ENCODE measurements at regions not wholly inside any gene's neighbourhood (a gene's known extent, or its start where the extent isn't known, plus 50 kb on each side); places are given as distances from the start of the nearest gene placed in this dataset.

DNA sequence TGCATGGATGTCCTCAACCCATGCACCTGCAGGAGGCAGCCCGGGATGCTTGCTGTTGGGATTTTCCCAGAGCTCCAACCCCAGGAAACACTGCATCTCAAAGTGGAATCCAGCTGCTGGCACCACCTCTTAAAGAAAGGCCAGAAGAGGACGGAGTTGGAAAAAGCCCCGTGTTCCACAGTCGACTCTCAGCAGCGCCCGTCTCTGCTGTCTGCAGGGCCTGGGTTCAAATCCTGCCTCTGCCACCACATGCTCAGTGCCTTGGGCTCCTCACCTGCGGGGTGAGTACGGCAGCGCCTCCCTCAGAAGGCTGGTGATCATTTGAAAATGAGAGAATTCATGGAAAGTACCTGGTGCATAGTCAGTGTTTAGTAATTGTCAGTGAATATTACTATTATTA lies 65.6 kb upstream of the ZNF716 start:
- no peak overlapping the region for H3K4me3 ChIP-seq (replicated peaks; ENCODE audit: insufficient read depth, low read length)
- H3K27me3 ChIP-seq (ENCODE audit: insufficient read depth, poor library complexity, severe bottlenecking): no peaks in the 10 kb centered on the region
- TF ChIP-seq, protein P1, sequence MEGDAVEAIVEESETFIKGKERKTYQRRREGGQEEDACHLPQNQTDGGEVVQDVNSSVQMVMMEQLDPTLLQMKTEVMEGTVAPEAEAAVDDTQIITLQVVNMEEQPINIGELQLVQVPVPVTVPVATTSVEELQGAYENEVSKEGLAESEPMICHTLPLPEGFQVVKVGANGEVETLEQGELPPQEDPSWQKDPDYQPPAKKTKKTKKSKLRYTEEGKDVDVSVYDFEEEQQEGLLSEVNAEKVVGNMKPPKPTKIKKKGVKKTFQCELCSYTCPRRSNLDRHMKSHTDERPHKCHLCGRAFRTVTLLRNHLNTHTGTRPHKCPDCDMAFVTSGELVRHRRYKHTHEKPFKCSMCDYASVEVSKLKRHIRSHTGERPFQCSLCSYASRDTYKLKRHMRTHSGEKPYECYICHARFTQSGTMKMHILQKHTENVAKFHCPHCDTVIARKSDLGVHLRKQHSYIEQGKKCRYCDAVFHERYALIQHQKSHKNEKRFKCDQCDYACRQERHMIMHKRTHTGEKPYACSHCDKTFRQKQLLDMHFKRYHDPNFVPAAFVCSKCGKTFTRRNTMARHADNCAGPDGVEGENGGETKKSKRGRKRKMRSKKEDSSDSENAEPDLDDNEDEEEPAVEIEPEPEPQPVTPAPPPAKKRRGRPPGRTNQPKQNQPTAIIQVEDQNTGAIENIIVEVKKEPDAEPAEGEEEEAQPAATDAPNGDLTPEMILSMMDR (IDR thresholded peaks at IDR 0.05; ENCODE audit: insufficient read depth, low read length): no peak
- TF ChIP-seq, protein P2, sequence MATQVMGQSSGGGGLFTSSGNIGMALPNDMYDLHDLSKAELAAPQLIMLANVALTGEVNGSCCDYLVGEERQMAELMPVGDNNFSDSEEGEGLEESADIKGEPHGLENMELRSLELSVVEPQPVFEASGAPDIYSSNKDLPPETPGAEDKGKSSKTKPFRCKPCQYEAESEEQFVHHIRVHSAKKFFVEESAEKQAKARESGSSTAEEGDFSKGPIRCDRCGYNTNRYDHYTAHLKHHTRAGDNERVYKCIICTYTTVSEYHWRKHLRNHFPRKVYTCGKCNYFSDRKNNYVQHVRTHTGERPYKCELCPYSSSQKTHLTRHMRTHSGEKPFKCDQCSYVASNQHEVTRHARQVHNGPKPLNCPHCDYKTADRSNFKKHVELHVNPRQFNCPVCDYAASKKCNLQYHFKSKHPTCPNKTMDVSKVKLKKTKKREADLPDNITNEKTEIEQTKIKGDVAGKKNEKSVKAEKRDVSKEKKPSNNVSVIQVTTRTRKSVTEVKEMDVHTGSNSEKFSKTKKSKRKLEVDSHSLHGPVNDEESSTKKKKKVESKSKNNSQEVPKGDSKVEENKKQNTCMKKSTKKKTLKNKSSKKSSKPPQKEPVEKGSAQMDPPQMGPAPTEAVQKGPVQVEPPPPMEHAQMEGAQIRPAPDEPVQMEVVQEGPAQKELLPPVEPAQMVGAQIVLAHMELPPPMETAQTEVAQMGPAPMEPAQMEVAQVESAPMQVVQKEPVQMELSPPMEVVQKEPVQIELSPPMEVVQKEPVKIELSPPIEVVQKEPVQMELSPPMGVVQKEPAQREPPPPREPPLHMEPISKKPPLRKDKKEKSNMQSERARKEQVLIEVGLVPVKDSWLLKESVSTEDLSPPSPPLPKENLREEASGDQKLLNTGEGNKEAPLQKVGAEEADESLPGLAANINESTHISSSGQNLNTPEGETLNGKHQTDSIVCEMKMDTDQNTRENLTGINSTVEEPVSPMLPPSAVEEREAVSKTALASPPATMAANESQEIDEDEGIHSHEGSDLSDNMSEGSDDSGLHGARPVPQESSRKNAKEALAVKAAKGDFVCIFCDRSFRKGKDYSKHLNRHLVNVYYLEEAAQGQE (IDR thresholded peaks at IDR 0.05; ENCODE audit: insufficient replicate concordance, low read depth): no peak
- TF ChIP-seq POLR2AphosphoS5 (IDR thresholded peaks at IDR 0.05; ENCODE audit: low read depth) (no peak), SPI1 (IDR thresholded peaks at IDR 0.05; ENCODE audit: borderline replicate concordance, low read depth) (no peak), GABPA (IDR thresholded peaks at IDR 0.05; ENCODE audit: low read depth) (no peak)
- no peak overlapping the region for H3K27ac ChIP-seq (replicated peaks)
- DNase-seq (ENCODE audit: low read depth in 1 of 2, low spot score in 1 of 2): no peak

DNA sequence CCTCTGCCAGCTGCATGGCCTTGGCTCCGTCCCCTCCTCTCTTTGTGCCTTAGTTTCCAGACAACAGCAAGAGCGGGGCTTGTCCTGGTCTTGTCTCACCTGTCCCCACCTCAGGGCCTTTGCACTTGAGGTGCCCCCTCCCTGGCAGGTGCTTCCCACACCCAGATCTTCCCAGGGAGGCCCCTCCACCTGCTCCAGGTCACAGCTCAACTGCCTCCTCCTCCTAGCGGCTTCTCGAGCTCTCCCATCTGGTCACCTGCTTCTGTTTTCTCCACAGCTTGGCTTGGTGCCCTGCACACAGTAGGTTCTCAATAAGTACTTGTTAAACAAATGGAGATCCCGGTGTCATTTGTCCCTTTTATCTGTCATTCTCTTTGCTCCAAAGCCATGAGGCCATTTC lies 64.3 kb upstream of the ZNF716 start:
- TF ChIP-seq, protein P2 (IDR thresholded peaks at IDR 0.05; ENCODE audit: insufficient replicate concordance, low read depth): no peak
- TF ChIP-seq GABPA (IDR thresholded peaks at IDR 0.05; ENCODE audit: low read depth) (no peak), SPI1 (IDR thresholded peaks at IDR 0.05; ENCODE audit: borderline replicate concordance, low read depth) (no peak), POLR2AphosphoS5 (IDR thresholded peaks at IDR 0.05; ENCODE audit: low read depth) (no peak)
- TF ChIP-seq, protein P1 (IDR thresholded peaks at IDR 0.05; ENCODE audit: insufficient read depth, low read length): no peak
- Histone ChIP-seq H3K27me3 (ENCODE audit: insufficient read depth, poor library complexity, severe bottlenecking) (no peaks in the 10 kb centered on the region), H3K4me3 (replicated peaks; ENCODE audit: insufficient read depth, low read length) (no peak overlapping the region), H3K27ac (replicated peaks) (no peak overlapping the region)
- DNase-seq (ENCODE audit: low read depth in 1 of 2, low spot score in 1 of 2): no peak

DNA sequence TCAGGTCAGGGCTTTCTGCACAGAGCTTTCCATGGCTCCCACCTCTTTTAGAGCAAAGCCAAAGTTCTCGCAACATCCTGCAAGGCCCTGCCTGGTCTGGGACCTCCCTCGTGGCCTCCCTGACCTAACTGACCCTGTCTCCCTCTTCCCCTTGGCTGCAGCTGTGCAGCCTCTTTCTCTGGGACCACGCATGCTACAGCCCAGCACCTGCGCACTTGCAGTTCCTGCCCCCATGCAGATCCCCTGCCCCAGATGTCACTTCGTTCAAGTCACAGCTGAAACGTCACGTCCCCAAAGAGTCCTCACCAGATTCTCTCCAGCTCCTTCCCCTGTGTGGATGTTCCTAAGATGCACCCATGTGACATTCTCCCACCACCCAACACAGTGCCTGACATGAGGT lies 61.2 kb upstream of the ZNF716 start:
- DNase-seq (ENCODE audit: low read depth in 1 of 2, low spot score in 1 of 2): no peak
- TF ChIP-seq, protein P1 (IDR thresholded peaks at IDR 0.05; ENCODE audit: insufficient read depth, low read length): no peak
- TF ChIP-seq SPI1 (IDR thresholded peaks at IDR 0.05; ENCODE audit: borderline replicate concordance, low read depth): no peak
- Histone ChIP-seq H3K27me3 (ENCODE audit: insufficient read depth, poor library complexity, severe bottlenecking) (no peaks in the 10 kb centered on the region), H3K4me3 (replicated peaks; ENCODE audit: insufficient read depth, low read length) (no peak overlapping the region), H3K27ac (replicated peaks) (no peak overlapping the region)

DNA sequence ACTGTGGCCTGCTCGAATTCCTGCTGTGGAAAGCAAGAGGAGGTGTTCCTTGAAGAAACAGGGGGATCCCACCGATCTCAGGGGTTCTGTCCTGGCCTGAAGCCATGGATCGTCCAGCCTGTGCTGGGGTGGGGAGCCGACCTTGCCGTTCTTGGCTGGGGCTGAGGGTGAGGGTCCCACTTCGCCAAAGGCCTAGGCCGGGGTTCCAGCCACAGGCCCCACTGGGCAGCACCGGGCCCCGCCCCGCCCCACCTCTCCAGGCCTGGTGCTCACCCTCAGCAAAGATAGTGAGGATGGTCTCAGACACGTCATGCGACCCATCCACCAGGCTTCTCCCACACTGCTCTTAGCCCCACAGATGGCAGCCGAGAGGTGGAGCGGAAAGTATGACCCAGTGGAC lies 51.4 kb upstream of the ZNF716 start:
- no peak for DNase-seq (ENCODE audit: low read depth in 1 of 2, low spot score in 1 of 2)
- Histone ChIP-seq H3K27me3 (ENCODE audit: insufficient read depth, poor library complexity, severe bottlenecking) (no peaks in the 10 kb centered on the region), H3K27ac (replicated peaks) (no peak overlapping the region), H3K4me3 (replicated peaks; ENCODE audit: insufficient read depth, low read length) (no peak overlapping the region)
- TF ChIP-seq POLR2AphosphoS5 (IDR thresholded peaks at IDR 0.05; ENCODE audit: low read depth): no peak
- TF ChIP-seq, protein P2 (IDR thresholded peaks at IDR 0.05; ENCODE audit: insufficient replicate concordance, low read depth): no peak
- TF ChIP-seq, protein P1 (IDR thresholded peaks at IDR 0.05; ENCODE audit: insufficient read depth, low read length): no peak
- TF ChIP-seq SPI1 (IDR thresholded peaks at IDR 0.05; ENCODE audit: borderline replicate concordance, low read depth): no peak
- no peak for TF ChIP-seq GABPA (IDR thresholded peaks at IDR 0.05; ENCODE audit: low read depth)
